ENCODE measurements at regions not wholly inside any gene's neighbourhood (a gene's known extent, or its start where the extent isn't known, plus 50 kb on each side); places are given as distances from the start of the nearest gene placed in this dataset.

GRCh38 chr16:65658349-65658748 is 536.5 kb upstream of the CDH11 start:
- no peak for TF ChIP-seq USF1 (IDR thresholded peaks at IDR 0.05)
- no peak for TF ChIP-seq YY1 (IDR thresholded peaks at IDR 0.05; ENCODE audit: low read depth)
- TF ChIP-seq EGR1 (IDR thresholded peaks at IDR 0.05) = no peak
- no peak for TF ChIP-seq CEBPB (IDR thresholded peaks at IDR 0.05)
- no peak for TF ChIP-seq EP300 (IDR thresholded peaks at IDR 0.05; ENCODE audit: borderline replicate concordance)
- no peak for TF ChIP-seq MAX (IDR thresholded peaks at IDR 0.05)
- no peak for TF ChIP-seq CREB1 (IDR thresholded peaks at IDR 0.05; ENCODE audit: low read depth)
- TF ChIP-seq RAD21 (IDR thresholded peaks at IDR 0.05; ENCODE audit: low read depth) = no peak

GRCh38 chr16:65657556-65657955 is 535.7 kb upstream of the CDH11 start:
- no peak for TF ChIP-seq NFIC (IDR thresholded peaks at IDR 0.05)
- TF ChIP-seq EGR1 (IDR thresholded peaks at IDR 0.05) = no peak

- TF ChIP-seq USF1 (IDR thresholded peaks at IDR 0.05) (no peak), TAF1 (IDR thresholded peaks at IDR 0.05; ENCODE audit: low read depth) (no peak), TEAD4 (IDR thresholded peaks at IDR 0.05) (no peak), TCF12 (IDR thresholded peaks at IDR 0.05; ENCODE audit: low read depth) (no peak), YY1 (IDR thresholded peaks at IDR 0.05; ENCODE audit: low read depth) (no peak), CREB1 (IDR thresholded peaks at IDR 0.05; ENCODE audit: low read depth) (no peak), FOXM1 (IDR thresholded peaks at IDR 0.05; ENCODE audit: borderline replicate concordance, low read depth) (no peak)
Measured at GRCh38 chr16:65657071-65657494, 535.2 kb upstream of the CDH11 start.

- no peak for TF ChIP-seq EGR1 (IDR thresholded peaks at IDR 0.05)
- no peak for TF ChIP-seq CEBPB (IDR thresholded peaks at IDR 0.05)
- TF ChIP-seq RAD21 (IDR thresholded peaks at IDR 0.05; ENCODE audit: low read depth) = no peak
- no peak for TF ChIP-seq CREB1 (IDR thresholded peaks at IDR 0.05; ENCODE audit: low read depth)
- TF ChIP-seq ZBTB7A (IDR thresholded peaks at IDR 0.05; ENCODE audit: low read depth) = no peak
Measured at GRCh38 chr16:65655802-65656201, 533.9 kb upstream of the CDH11 start.

- no peak for TF ChIP-seq MAX (IDR thresholded peaks at IDR 0.05)
- no peak for TF ChIP-seq RAD21 (IDR thresholded peaks at IDR 0.05; ENCODE audit: low read depth)
- TF ChIP-seq YY1 (IDR thresholded peaks at IDR 0.05; ENCODE audit: low read depth) = no peak
- TF ChIP-seq TEAD4 (IDR thresholded peaks at IDR 0.05) = no peak
- TF ChIP-seq REST (IDR thresholded peaks at IDR 0.05; ENCODE audit: low read depth) = no peak
- no peak for TF ChIP-seq EP300 (IDR thresholded peaks at IDR 0.05; ENCODE audit: borderline replicate concordance)
- no peak for TF ChIP-seq TAF1 (IDR thresholded peaks at IDR 0.05; ENCODE audit: low read depth)
- TF ChIP-seq NFIC (IDR thresholded peaks at IDR 0.05) = no peak
- no peak for TF ChIP-seq EGR1 (IDR thresholded peaks at IDR 0.05)
Measured at GRCh38 chr16:65648101-65648500, 526.2 kb upstream of the CDH11 start.

GRCh38 chr16:65644821-65645220 is 523.0 kb upstream of the CDH11 start:
- no peak for TF ChIP-seq RAD21 (IDR thresholded peaks at IDR 0.05; ENCODE audit: low read depth)
- TF ChIP-seq TEAD4 (IDR thresholded peaks at IDR 0.05) = no peak
- TF ChIP-seq CREB1 (IDR thresholded peaks at IDR 0.05; ENCODE audit: low read depth) = no peak
- TF ChIP-seq NFIC (IDR thresholded peaks at IDR 0.05) = no peak
- no peak for TF ChIP-seq TCF12 (IDR thresholded peaks at IDR 0.05; ENCODE audit: low read depth)
- no peak for TF ChIP-seq ZBTB7A (IDR thresholded peaks at IDR 0.05; ENCODE audit: low read depth)
- TF ChIP-seq MAX (IDR thresholded peaks at IDR 0.05) = no peak
- TF ChIP-seq FOXM1 (IDR thresholded peaks at IDR 0.05; ENCODE audit: borderline replicate concordance, low read depth) = no peak
- no peak for TF ChIP-seq CEBPB (IDR thresholded peaks at IDR 0.05)
- TF ChIP-seq REST (IDR thresholded peaks at IDR 0.05; ENCODE audit: low read depth) = no peak
- TF ChIP-seq EP300 (IDR thresholded peaks at IDR 0.05; ENCODE audit: borderline replicate concordance) = no peak
- TF ChIP-seq EGR1 (IDR thresholded peaks at IDR 0.05) = no peak
- no peak for TF ChIP-seq YY1 (IDR thresholded peaks at IDR 0.05; ENCODE audit: low read depth)
- TF ChIP-seq USF1 (IDR thresholded peaks at IDR 0.05) = no peak
- TF ChIP-seq TAF1 (IDR thresholded peaks at IDR 0.05; ENCODE audit: low read depth) = no peak

Measured in Ishikawa (cell line).